ENCODE measurements at regions not wholly inside any gene's neighbourhood (a gene's known extent, or its start where the extent isn't known, plus 50 kb on each side); places are given as distances from the start of the nearest gene placed in this dataset.

DNA sequence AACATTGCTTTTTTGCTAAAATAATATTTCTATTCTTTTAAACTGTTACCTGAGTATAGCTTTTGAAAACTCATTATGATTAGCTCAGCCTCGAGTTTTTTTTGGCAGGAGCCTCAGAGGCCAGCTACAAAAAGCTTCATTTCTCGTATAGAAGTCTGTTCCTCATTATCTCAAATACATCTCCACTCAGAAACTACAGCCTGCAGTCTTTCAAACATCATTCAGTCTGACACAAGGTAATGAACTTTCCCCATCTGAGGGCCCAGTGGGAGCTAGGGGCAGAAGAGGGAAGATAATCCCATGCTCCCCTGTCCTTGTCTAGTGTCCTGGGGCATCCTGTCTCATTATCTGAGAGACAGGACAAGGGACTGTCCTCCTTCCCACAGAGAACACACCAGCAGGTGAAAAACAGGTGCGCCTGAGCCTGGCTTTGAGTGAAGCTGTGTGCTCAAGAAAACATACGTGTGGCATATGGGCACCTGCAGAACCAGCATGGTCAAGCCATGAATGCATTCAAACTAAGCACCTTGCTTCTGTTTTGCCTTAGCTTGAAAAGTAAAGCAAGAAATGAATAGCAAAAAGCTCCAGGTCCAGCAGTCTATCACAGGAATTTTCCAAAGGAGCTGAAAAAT is 247.5 kb downstream of the MREG start:
- no peak for DNase-seq

DNA sequence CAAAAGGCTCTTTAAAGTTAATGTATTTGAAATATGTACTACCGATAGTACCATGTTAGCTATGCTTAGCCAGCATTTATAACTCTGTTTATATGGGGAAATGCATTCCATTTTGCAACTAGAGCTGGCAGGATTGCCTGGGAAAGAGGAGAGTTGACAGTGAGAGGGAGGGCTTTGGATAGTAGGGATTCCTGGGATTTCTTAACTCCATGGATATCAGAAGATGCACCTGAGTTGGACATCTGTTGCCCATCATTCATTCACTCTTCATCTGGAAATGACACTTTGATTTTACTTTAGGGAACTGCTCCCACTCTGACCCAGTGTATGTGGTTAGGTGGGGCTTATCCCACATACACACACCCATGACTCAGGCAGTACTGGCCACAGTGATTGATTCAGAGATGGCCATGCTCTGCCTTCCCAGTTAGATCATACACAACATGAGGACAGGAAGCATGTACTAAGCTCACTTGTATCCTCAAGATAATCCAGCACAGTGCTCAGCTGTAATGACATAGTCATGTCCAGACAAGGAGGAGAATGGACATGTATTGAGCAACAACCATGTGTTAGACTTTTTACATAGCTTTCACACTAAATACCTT is 248.8 kb downstream of the MREG start:
- DNase-seq = no peak

DNA sequence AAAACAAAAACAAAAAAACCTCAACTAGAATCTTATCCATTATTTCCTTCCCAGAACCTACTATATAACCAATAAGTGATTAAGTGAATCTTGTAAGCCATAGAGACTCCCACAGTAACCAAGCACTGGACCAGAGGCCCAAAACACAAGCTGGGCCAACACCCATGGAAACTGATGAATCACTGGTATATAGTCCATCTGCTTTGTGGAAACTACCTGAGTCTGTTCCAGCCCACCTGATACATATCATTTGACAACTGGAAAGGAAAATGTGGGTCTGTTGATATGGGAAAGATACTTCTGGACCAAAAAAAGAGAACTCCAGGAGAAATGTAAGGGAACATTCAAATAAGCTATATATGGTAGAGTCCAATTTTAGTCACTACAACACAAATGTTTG is 252.8 kb downstream of the MREG start:
- DNase-seq = no peak

DNA sequence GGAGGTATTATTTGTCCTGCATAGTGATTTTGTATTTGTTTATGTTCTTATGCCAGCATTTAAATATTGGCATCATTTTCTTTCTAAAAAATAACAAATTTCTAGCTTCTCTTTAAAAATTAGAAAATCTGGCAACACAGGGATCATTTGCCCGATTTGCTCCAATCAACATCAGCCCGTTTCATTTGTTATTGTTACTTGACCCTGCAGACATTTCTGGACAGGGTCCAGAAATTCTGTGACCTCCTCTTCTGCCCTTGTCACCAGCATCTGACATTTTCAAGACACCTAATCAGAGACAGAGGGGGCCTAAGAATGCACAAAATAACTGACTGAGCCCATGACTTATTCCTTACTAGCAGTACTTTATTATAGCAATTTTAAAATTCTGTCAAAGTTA is 253.3 kb downstream of the MREG start:
- DNase-seq = no peak

DNA sequence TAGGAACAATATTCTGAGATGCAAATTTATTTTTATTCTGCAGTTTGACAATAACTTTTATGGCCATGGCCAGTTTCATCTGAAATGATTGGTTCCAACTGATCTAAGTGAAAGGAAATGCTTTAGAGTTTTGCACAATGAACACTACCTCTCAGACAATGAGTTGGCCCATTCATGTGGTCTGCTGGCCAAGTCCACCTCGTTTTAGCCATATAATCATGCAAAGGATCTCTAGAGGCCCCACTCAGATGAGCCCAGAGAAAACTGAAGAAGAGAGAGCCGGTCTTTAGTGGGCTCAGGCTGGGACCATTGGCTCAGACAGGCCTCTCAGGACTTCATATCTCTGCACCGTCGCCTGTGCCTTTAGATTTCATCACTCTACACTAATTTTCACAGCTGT is 254.7 kb downstream of the MREG start:
- no peak for DNase-seq

DNA sequence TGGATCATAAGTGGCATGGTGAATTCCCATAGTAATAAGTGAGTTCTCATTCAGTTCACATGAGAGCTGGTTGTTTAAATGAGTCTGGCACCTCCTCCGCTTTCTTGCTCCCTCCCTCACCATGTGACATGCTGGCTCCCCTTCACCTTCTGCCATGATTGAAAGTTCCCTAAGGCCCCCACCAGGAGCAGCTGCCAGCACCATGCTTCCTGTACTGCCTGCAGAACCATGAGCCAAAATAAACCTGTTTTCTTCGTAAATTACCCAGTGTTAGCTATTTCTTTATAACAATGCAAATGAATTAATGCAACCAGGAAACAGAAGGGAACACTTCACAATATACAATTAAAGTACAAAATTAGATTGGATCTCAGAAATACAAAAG is 257.0 kb downstream of the MREG start:
- no peak for DNase-seq

DNA sequence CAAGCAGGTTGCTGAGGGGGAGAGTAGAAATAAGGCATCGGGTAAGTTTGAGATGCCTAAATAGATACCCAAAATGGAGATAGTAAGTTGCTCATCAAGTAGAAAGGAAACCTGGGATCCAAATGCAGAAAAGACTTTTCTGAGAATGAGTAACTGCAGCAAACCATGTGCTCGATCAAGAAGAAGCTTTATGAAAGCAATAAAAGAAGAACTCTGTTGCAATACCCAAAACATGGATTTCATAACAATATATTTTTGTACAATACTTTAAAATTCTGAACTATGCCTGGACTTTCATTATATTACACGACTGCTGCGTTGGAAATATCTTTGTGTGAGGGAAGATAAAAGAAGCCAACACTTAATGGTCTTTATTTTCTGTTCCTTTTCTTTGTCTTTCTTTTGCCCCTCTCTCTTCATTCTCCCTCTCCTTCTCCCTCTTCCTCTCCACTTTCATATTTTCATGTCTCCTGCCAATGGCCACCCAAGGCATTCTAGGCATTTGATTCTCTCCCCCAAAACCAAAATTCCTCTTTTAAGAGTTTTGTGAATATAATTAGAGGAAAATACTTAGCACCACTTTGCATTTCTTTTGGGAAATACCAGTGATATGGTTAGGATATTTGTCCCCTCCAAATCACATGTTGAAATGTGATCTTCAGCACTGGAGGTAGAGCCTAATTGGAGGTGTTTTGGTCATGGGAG is 257.6 kb downstream of the MREG start:
- no peak for DNase-seq

DNA sequence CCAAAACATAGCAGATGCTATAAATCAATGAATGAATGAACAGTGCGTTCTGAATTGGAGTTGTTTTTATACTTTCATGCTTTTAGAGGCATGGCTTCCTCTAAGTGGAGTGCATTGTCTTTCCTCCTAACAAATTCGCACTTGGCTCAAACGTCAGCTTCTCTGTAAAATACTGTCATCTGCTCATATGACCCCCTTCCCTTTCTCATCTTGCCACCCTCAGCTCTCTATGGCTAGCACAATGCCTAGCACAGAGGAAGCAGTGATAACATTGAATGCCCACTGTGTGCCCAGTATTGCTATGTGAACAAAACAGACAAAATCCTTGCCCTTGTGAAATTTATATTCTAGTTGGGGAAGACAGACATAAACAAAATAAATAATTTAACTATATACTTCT is 258.8 kb downstream of the MREG start:
- no peak for DNase-seq

DNA sequence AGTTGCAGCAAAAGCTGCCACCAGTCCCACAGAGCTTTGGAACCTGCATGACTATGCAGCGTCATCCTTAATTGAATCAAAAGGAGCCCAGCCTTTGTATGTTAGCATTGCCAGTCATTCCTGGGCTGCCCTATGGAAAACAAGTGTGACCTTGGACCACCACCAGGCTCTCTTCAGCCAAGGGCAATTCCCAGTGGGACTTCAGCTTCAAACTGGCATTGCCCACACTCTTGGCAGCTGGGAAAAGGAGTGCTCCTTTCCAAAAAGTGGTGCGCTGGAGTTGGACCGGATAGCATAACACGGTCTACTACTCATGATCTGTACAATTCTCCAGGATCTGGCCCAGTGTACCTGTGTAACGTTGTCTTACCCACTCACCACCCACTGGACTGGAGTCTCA is 259.5 kb downstream of the MREG start:
- DNase-seq = no peak

DNA sequence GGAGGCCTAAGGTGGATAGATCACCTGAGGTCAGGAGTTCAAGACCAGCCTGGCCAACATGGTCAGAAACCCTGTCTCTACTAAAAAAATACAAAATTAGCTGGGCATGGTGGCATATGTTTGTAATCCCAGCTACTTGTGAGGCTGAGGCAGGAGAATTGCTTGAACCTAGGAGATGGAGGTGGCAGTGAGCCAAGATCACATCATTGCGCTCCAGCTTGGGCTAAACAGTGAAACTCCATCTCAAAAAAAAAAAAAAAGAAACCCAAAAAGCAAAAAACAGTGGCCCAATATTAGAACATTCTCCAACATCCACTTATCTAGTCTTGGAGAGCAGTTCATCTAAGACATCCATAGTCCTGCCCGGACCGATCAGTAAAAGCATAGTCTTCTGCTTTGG is 260.4 kb downstream of the MREG start:
- DNase-seq = no peak

DNA sequence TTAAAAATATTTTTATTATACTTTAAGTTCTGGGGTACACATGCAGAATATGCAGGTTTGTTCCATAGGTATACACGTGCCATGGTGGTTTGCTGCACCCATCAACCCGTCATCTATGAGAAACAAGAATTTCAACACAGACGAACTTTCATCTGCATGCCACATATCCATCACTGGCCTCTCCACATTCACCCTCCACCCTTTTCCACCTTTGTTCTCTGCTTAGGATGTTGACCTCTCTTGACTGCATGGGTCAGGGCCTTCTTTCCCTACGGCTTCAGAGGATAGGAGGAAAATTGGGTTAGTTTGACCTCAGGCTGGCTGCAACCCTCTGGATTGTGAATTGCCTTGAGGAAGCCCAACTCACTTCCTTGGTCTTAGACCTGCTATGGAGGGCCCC is 260.9 kb downstream of the MREG start:
- DNase-seq = no peak

DNA sequence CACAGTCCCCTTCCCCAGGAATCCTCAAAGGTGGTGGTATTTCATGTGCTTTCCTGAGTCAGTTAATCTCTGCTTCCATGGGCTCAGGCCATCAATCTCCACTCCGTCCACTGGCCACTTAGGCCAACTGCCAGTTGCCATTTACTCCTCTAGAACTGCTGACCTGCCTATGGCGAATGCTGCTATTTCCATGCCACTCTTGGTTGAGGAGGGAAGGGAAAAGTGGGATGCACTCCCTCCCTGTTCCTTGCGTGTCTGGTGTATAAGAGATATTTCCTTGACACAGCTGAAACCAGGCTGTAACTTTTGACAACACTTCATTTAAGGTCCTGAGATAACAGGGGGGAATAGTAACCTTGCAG is 261.5 kb downstream of the MREG start:
- DNase-seq = no peak

DNA sequence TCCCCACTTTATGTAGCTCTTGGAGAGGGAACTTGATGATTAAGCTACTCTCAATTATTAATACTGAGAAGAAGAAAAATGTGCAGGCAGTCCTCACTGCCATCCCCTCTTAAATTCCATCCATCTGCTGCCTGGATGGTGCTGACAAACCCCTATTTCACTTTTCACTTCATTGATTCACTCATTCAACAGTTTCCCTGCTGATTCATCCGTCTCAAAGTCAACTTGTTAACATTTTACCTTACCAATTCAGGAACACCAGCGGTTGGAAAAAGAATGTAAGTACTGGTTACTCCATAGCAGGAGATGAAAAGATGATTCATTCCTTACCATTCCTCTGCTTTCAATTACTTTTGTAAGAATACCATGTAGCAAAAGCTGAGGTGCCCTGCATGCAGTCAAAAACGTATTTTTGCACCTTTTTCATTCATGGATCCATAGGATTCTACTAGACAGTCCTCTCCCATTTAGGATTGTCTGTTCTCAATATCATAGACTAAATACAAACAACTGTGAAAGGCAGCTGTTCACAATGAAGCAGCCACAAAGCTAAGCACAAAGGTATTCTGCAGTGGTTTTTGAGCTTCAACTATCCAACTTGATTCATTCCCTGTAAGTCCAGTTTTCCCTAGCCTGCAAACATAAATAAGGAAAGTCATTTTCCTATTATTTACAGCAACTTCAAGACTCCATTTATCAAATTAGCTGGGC is 262.0 kb downstream of the MREG start:
- DNase-seq = no peak

DNA sequence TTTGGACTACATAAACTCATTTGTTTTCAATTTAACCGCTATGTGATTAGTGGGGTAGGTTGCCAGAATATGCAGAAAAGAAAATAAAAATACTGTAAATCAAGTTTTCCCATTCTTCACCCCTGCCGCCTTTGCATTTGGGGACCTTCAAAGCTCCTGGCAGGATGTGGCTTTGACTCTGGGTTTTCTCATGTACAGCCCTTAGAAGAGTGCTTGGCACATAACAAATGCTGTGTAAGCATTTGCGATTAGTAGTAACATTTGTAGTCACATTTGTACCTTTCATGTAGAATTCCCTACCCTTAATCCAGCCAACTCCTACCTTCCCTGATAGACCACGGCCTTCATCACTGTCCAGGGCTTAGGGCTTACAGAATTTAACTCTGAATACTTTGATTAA is 262.6 kb downstream of the MREG start:
- DNase-seq = no peak

DNA sequence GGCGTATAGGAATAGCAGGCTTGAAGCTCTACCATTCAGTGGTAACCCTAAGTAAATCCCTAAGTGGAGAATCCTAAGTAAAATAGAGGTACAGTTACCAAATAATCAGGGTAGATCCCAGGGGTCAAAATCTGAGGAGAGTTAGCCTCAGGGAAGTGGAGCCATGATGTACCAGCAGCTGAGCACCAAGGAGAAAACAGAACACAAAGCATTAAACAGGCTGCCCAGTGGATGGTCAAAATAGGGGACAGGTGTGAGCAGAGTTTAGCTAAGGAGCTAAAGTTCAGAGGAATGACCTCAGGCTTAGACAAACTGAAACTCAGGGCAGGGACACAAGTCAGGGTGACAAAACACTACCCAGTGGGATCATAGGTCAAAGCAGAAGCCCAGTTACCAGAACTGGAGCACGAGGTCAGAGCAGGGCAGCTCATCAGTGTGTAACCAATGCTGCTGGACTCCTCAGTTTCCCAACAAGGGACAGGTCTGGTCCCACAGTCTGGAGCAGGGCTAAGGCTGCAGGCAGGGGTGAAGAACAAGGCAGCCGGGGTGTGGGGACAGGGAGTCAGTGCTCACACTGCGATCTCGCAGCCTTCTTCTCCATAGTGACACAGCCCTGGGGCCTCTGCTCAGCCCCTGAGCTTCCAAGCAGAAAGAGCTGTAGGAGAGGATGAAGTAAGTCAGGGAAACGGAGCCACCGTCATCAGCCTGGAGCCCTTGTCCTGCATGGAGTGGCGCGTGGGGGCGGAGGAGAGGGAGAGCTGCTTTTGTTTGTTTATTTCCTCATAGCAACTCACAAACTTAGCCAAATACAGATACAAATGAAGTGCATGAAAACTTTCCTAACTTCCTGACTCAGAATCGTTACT is 264.0 kb downstream of the MREG start:
- DNase-seq = no peak

DNA sequence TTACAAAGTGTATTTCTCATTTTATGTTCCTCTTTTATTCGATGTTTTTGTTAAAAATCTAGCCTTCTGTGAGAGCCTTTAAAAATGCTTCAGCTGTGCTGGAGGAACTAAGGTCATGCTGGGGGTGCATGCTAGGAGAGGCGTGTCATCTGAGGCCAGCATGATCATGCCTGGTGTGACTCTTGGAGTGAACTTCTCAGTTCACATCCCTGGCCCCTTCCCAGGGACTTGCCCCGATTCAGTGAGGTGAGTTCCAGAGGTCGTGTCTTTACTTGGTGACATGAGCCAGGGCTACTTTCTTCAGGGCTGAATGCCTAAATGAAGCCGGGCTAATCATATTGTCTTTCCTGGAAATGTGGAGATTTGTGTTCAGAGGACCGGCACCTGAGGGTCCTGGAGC is 264.9 kb downstream of the MREG start:
- DNase-seq = no peak

DNA sequence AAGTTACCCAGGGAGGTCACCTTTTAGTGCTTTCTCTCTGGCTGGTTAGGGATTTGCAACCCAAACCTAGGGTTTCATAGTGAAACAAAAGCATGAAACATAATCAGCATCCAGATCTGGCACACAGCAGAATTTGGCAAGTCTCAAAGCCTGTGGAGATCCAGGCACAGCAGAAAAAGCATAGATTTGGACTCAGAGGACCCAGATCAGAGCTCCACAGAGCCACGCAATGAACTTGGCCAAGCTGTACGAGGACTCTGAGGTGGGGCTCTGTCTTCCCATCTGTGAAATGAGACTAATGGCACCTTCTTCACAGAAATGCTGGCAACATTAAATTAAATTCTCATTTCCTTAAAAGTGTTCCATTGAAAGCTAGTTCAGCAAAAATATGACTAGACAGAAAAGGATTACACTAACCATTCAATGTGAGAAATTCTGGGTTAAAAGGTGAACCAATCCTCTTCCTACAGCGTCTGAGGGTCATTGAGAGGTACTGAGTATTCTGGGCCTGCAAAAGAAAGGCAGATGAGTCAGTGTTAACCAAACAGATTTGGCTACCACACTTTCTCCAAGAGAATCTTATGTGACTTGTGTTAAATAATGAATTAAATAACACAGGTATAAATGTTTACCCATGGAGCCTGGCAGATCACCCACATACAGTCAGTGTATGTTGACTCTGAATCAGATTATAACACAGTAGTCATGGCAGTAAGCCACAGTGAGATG is 266.3 kb downstream of the MREG start:
- DNase-seq = no peak

DNA sequence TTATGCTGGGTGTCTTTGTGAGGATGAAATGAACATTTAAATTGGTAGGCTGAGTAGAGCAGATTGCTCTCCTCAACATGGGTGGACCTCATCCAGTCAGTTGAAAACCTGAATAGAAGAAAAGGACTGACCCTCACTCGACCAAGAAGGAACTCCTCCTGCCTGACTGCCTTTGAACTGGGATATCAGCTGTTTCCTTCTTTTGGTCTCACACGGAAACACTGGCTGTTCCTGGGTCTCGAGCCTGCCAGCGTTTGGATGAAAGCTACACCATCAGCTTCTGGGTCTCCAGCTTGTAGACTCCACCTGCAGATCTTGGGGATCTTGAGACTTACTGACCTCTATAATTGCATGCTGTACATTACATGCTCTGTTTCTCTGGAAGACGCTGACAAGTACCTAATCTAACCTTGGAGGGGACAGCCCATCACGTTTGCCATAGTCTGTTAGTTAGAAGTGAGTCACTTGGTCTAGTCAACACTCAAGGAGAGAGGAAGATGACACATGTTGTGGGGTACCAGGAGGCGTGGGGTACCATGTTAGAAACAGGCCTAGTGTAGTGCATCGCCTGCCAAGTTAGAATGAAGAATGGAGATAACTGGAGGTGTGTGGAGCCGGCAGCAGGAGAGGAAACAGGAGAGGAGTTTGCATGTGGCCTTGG is 267.0 kb downstream of the MREG start:
- no peak for DNase-seq

DNA sequence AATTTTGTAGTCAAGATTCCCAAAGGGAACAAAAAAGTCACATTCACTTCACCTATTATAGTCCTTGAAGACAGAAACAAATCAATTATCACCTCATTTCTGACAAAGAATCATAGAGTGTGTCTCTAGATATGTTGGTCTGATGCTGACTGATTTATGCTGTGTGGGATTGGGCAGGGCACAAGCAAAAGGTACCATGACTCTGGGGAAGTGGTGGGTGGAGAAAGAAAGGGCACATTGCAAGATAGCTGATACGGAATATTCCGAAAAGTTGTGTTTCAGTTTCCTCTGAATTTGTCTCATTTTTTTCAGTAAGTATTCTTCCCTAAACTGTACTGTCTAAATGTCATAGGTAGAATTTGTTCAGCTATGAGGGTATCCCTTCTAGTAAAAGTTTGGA is 268.0 kb downstream of the MREG start:
- DNase-seq = no peak

DNA sequence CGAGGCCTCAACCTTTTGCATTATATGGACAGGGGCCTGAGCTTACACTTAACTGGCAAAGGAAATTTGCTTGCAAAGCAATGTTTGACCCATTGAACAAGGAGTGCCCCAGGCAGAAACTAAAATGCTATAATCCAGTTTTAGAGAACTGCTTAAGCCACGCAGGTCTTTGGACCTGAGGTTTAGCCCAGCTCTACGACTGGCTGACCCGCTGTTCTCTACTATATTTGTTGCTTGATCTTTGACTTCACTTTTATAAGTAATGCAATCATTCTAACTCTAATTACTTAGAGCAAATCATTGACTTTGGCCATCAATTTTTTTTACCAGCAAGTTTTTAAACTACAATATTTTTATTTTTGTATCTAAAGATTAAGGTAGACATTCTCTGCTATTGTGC is 268.8 kb downstream of the MREG start:
- no peak for DNase-seq

DNA sequence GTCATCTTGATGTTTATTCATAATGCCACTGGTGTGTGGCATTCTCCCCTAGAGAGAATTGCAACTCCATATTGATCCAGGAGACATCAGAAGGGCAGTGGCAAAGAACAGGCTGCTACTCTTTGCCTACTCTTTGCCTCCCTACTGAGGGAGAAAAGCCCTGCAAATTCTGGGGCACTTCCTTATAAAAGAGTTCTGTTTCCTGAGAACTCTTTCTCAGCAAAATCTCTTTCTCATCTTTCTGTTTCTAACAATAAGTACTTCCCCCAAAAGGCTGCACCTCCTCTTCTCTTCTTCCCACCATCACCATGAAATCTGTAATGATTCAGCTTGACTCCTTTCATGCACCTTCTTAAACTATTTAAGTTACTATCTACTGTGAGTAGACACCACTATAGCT is 270.3 kb downstream of the MREG start:
- DNase-seq = no peak

DNA sequence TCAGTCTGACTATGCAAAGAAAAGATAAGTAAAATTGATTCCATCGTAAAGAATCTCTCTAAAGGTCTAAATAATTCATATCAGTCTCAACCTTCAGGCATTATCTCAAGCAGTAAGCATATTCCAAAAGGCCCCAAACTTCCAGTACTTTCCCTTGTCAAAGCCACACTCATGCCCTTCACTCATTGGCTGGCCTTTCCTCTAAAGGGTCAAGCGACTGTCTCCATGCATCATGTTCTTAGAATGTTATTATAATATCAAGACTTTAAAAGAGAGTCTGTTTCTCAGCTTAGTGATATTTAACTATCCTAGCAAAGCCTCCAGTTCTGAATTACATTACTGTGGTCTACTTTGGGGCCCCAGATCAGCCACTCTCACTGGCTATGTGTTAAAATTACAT is 271.3 kb downstream of the MREG start:
- no peak for DNase-seq
